Gastroesophageal sphincter (tissue), 4 donors: ENCODE measurements at regions not wholly inside any gene's neighbourhood (a gene's known extent, or its start where the extent isn't known, plus 50 kb on each side); places are given as distances from the start of the nearest gene placed in this dataset.

Source experiments
- ATAC-seq: fragments of 150-250 bp; one replicate; pipeline ENCODE4 v1.9.1; 2016; ENCODE audit warnings: mild to moderate bottlenecking, moderate library complexity
- H3K27ac ChIP-seq, 4 donors: fragments of 200-600 bp; sonication (generic) in 3 of 4; 1 replicate in 3 of 4; 2 replicates in 1 of 4; pipeline ENCODE4 v1.5.1; 2016 to 2019
- H3K27me3 ChIP-seq: fragments of 200-600 bp; sonication (generic); one replicate; pipeline ENCODE4 v1.5.1; 2019
- H3K36me3 ChIP-seq, 2 donors: fragments of 200-600 bp; sonication (generic); one replicate each; pipeline ENCODE4 v1.5.1; 2019; ENCODE audit warnings: control low read depth in 1 of 2
- H3K4me1 ChIP-seq, 3 donors: fragments of 200-600 bp; sonication (generic); 1 replicate in 2 of 3; 2 replicates in 1 of 3; pipeline ENCODE4 v1.5.1; 2016 to 2019; ENCODE audit warnings: control low read depth in 2 of 3
- H3K4me3 ChIP-seq, 2 donors: fragments of 200-600 bp; sonication (generic); one replicate each; pipeline ENCODE4 v1.5.1; 2019; ENCODE audit warnings: mild to moderate bottlenecking in 1 of 2, moderate library complexity in 1 of 2
- H3K9me3 ChIP-seq, 3 donors: fragments of 200-600 bp; sonication (generic); one replicate each; pipeline ENCODE4 v1.5.1; 2017 to 2019; ENCODE audit warnings: control low read depth in 2 of 3
- CTCF ChIP-seq, 4 experiments: fragments of 200-600 bp in 2 of 4; fragments of 450-650 bp in 2 of 4; sonication (generic) in 1 of 4; IDR thresholded peaks; one replicate each; pipeline ENCODE4 v1.5.1; 2017 to 2019; ENCODE audit warnings: antibody characterized with exemption in 4 of 4, mild to moderate bottlenecking in 2 of 4, moderate library complexity in 2 of 4
- EP300 ChIP-seq: sonication (generic); formaldehyde crosslinking; IDR thresholded peaks from one replicate; pipeline ENCODE4 v1.6.1; 2017; ENCODE audit warnings: antibody characterized with exemption, mild to moderate bottlenecking
- POLR2A ChIP-seq, 2 donors: fragments of 450-650 bp; IDR thresholded peaks; one replicate each; pipeline ENCODE4 v1.6.1; 2017; ENCODE audit warnings: antibody characterized with exemption in 2 of 2, mild to moderate bottlenecking in 2 of 2, moderate library complexity in 1 of 2
- POLR2AphosphoS5 ChIP-seq: sonication (generic); formaldehyde crosslinking; IDR thresholded peaks from one replicate; pipeline ENCODE4 v1.6.1; 2017; ENCODE audit warnings: antibody characterized with exemption
- WGBS, 2 donors: methylation state at CpG; one replicate each; pipeline ENCODE4 v1.1.5; 2018; ENCODE audit warnings: low coverage in 1 of 2; 5-methylcytosine and 5-hydroxymethylcytosine counted together

- Histone ChIP-seq H3K36me3 (no peaks in the 10 kb centered on the region), H3K27ac (peak overlapping the region in 1 of 4 donors; percentile 39), H3K4me3 (no peak overlapping the region), H3K27me3 (no peaks in the 10 kb centered on the region), H3K9me3 (no peaks in the 10 kb centered on the region), H3K4me1 (no peaks in the 10 kb centered on the region)
- TF ChIP-seq POLR2A (IDR thresholded peaks at IDR 0.05) (no peak), CTCF (IDR thresholded peaks at IDR 0.05) (no peak), EP300 (no peak), POLR2AphosphoS5 (no peak)
- 53 to 86% methylated on average over 2 to 4 of the region's 4 CpGs for WGBS, 2 donors
- ATAC-seq = peak; percentile 57
These were observed 365.8 kb upstream of the MCTP2 start for GRCh38 chr15:93865586-93865985.

- Histone ChIP-seq H3K4me1 (no peaks in the 10 kb centered on the region), H3K27me3 (no peaks in the 10 kb centered on the region), H3K4me3 (peak overlapping the region in 1 of 2 donors; percentile 4), H3K36me3 (no peaks in the 10 kb centered on the region), H3K9me3 (no peaks in the 10 kb centered on the region), H3K27ac (peak overlapping the region in 3 of 4 donors; percentile 6 to 53 (median 47))
- TF ChIP-seq CTCF (IDR thresholded peaks at IDR 0.05) (no peak), EP300 (no peak), POLR2AphosphoS5 (no peak), POLR2A (IDR thresholded peaks at IDR 0.05) (peak in 1 of 2 donors; percentile 11)
- WGBS, 2 donors = 60 to 78% methylated on average over 7 of the region's 7 CpGs
- peak; percentile 69 for ATAC-seq
These were observed 368.6 kb upstream of the MCTP2 start for GRCh38 chr15:93862791-93863190.

- peak; percentile 44 for ATAC-seq
These were observed 369.2 kb upstream of the MCTP2 start for GRCh38 chr15:93861956-93862741.

GRCh38 chr15:93861413-93861812, 369.9 kb upstream of the MCTP2 start:
- Histone ChIP-seq H3K27ac (peak overlapping the region in 1 of 4 donors; percentile 31), H3K4me1 (no peaks in the 10 kb centered on the region), H3K27me3 (no peaks in the 10 kb centered on the region), H3K36me3 (no peaks in the 10 kb centered on the region), H3K9me3 (no peaks in the 10 kb centered on the region), H3K4me3 (no peak overlapping the region)
- ATAC-seq = no peak
- TF ChIP-seq POLR2AphosphoS5 (no peak), POLR2A (IDR thresholded peaks at IDR 0.05) (no peak), EP300 (no peak), CTCF (IDR thresholded peaks at IDR 0.05) (no peak)
- 90 to 95% methylated on average over 10 of the region's 10 CpGs for WGBS, 2 donors

More at GRCh38 chr15:93861956-93862741, 369.2 kb upstream of the MCTP2 start:
- Histone ChIP-seq H3K4me3 (no peak overlapping the region), H3K27me3 (no peaks in the 10 kb centered on the region), H3K9me3 (no peaks in the 10 kb centered on the region), H3K27ac (peak overlapping the region in 3 of 4 donors; percentile 19 to 31 (median 27)), H3K4me1 (no peaks in the 10 kb centered on the region), H3K36me3 (no peaks in the 10 kb centered on the region)
- WGBS, 2 donors = 82 to 91% methylated on average over 5 of the region's 5 CpGs
- TF ChIP-seq POLR2AphosphoS5 (no peak), EP300 (no peak), POLR2A (IDR thresholded peaks at IDR 0.05) (no peak), CTCF (IDR thresholded peaks at IDR 0.05) (no peak)

- 91 to 96% methylated on average over 3 to 4 of the region's 4 CpGs for WGBS, 2 donors
- no peak for TF ChIP-seq CTCF (IDR thresholded peaks at IDR 0.05)
- TF ChIP-seq POLR2AphosphoS5 = no peak
- no peak for TF ChIP-seq POLR2A (IDR thresholded peaks at IDR 0.05)
- no peak for TF ChIP-seq EP300
- Histone ChIP-seq H3K27me3 (no peaks in the 10 kb centered on the region), H3K4me3 (no peak overlapping the region), H3K36me3 (no peaks in the 10 kb centered on the region), H3K4me1 (no peaks in the 10 kb centered on the region), H3K27ac (no peak overlapping the region), H3K9me3 (no peaks in the 10 kb centered on the region)
- no peak for ATAC-seq
These were observed 370.7 kb upstream of the MCTP2 start for GRCh38 chr15:93860701-93861100.
